Heart left ventricle (tissue), 13 donors: ENCODE measurements at regions not wholly inside any gene's neighbourhood (a gene's known extent, or its start where the extent isn't known, plus 50 kb on each side); places are given as distances from the start of the nearest gene placed in this dataset.

ENCODE experiments used
- CTCF ChIP-seq, 12 donors: fragments of 200-600 bp; sonication (generic) in 4 of 12; IDR thresholded peaks; one replicate each; pipeline versions ENCODE4 v1.5.0 to v1.8.0; 2018 to 2022; ENCODE audit warnings: antibody characterized with exemption in 12 of 12, mild to moderate bottlenecking in 5 of 12
- POLR2A ChIP-seq, 2 donors: fragments of 450-650 bp; IDR thresholded peaks; one replicate each; pipeline ENCODE4 v1.6.1; 2017; ENCODE audit warnings: antibody characterized with exemption in 2 of 2, mild to moderate bottlenecking in 2 of 2, moderate library complexity in 2 of 2
- donor health status: ischemic (EF 13 %, LVEDD 7.1; RV severe dilation, severe dysfunction).
- donor health status: DM: no; HTN: yes; CAD: no.
- donor health status: DM: no; HTN: no; CAD: no.
- donor health status: ischemic (EF 25% LVEDD 6.9; RV normal size, moderate dysfunction).
- donor health status: ischemic (EF 25% LVEDD 5.7; RV mildly dilated, moderate dysfunction).
- donor health status: ischemic (EF 35%, LVEDD 5.7; RV mildly dilated, moderate dysfunction).
- donor health status: nonischemic (EF 11% LVEDD 7.7; RV severe dilation, severe dysfunction).
- donor health status: DM: yes; HTN: yes; CAD: no.
- donor health status: PGD.
- donor health status: ischemic (EF 29% LVEDD 5.4; RV normal size, mild dysfunction).
- donor health status: nonischemic (EF 23%, LVEDD 6.1; RV moderate dilation, normal function).

GRCh38 chr4:54473798-54474197 lies 184.0 kb upstream of the KIT start:
- no peak for TF ChIP-seq POLR2A (IDR thresholded peaks at IDR 0.05)
- TF ChIP-seq CTCF (IDR thresholded peaks at IDR 0.05), result no peak
